ENCODE measurements at regions not wholly inside any gene's neighbourhood (a gene's known extent, or its start where the extent isn't known, plus 50 kb on each side); places are given as distances from the start of the nearest gene placed in this dataset.
A peak's percentile ranks its signal among the peaks of the same experiment; 100 is the strongest.
"Not testable (repeated sequence)": the region's sequence is repeated elsewhere in the genome, so short reads cannot be mapped to it uniquely, and the experiment has no call there.

GRCh38 chr3:86554383-86554782 lies 436.6 kb downstream of the VGLL3 start:
- DNase-seq (ENCODE audit: low spot score), result no peak

- DNase-seq (ENCODE audit: low spot score), result no peak
Measured at GRCh38 chr3:86547692-86548091, 443.3 kb downstream of the VGLL3 start.

- DNase-seq (ENCODE audit: low spot score), result no peak
Measured at GRCh38 chr3:86537171-86537570, 453.8 kb downstream of the VGLL3 start.

- no peak for DNase-seq (ENCODE audit: low spot score)
Measured at GRCh38 chr3:86519819-86520218, 471.1 kb downstream of the VGLL3 start.

GRCh38 chr3:86481636-86482035 lies 509.3 kb downstream of the VGLL3 start:
- DNase-seq (ENCODE audit: low spot score), result no peak

- no peak for DNase-seq (ENCODE audit: low spot score)
Measured at GRCh38 chr3:86481031-86481430, 509.9 kb downstream of the VGLL3 start.

GRCh38 chr3:86464180-86464579 lies 526.8 kb downstream of the VGLL3 start:
- no peak for DNase-seq (ENCODE audit: low spot score)

- DNase-seq (ENCODE audit: low spot score), result no peak
Measured at GRCh38 chr3:86451749-86452148, 539.2 kb downstream of the VGLL3 start.

- no peak for DNase-seq (ENCODE audit: low spot score)
Measured at GRCh38 chr3:86438544-86438943, 552.4 kb downstream of the VGLL3 start.

- DNase-seq (ENCODE audit: low spot score), result no peak
Measured at GRCh38 chr3:86427343-86427742, 563.6 kb downstream of the VGLL3 start.

- no peak for DNase-seq (ENCODE audit: low spot score)
Measured at GRCh38 chr3:86420990-86421739, 569.8 kb downstream of the VGLL3 start.

- no peak for DNase-seq (ENCODE audit: low spot score)
Measured at GRCh38 chr3:86418861-86419260, 572.1 kb downstream of the VGLL3 start.

- no peak for DNase-seq (ENCODE audit: low spot score)
Measured at GRCh38 chr3:86416334-86416733, 574.6 kb downstream of the VGLL3 start.

- DNase-seq (ENCODE audit: low spot score), result no peak
Measured at GRCh38 chr3:86413645-86414044, 577.3 kb downstream of the VGLL3 start.

GRCh38 chr3:86410587-86410986 lies 580.4 kb downstream of the VGLL3 start:
- no peak for DNase-seq (ENCODE audit: low spot score)

GRCh38 chr3:86389759-86390158 lies 601.2 kb downstream of the VGLL3 start:
- not testable (repeated sequence) for DNase-seq (ENCODE audit: low spot score)

GRCh38 chr3:86388820-86389219 lies 602.1 kb downstream of the VGLL3 start:
- no peak for DNase-seq (ENCODE audit: low spot score)

- DNase-seq (ENCODE audit: low spot score), result no peak
Measured at GRCh38 chr3:86382556-86382955, 608.4 kb downstream of the VGLL3 start.

- no peak for DNase-seq (ENCODE audit: low spot score)
Measured at GRCh38 chr3:86381247-86381646, 609.7 kb downstream of the VGLL3 start.

GRCh38 chr3:86379280-86379679 lies 611.7 kb downstream of the VGLL3 start:
- no peak for DNase-seq (ENCODE audit: low spot score)

GRCh38 chr3:86378829-86379228 lies 612.1 kb downstream of the VGLL3 start:
- DNase-seq (ENCODE audit: low spot score), result no peak

GRCh38 chr3:86335566-86335965 lies 655.4 kb downstream of the VGLL3 start:
- DNase-seq (ENCODE audit: low spot score), result not testable (repeated sequence)

GRCh38 chr3:86333636-86334035 lies 657.3 kb downstream of the VGLL3 start:
- peak; percentile 69 for DNase-seq (ENCODE audit: low spot score)

GRCh38 chr3:86303935-86304334 lies 687.0 kb downstream of the VGLL3 start:
- no peak for DNase-seq (ENCODE audit: low spot score)

Data from putamen (tissue), 1 donor.